ENCODE measurements at regions not wholly inside any gene's neighbourhood (a gene's known extent, or its start where the extent isn't known, plus 50 kb on each side); places are given as distances from the start of the nearest gene placed in this dataset.

GRCh38 chr19:34109596-34109995, 62.7 kb upstream of the LSM14A start:
- Mint-ChIP-seq H3K27me3 (ENCODE audit: unreplicated experiment) (peaks cover 4% of the 10 kb centered on the region), H3K4me3 (ENCODE audit: unreplicated experiment) (no peak overlapping the region), H3K4me1 (ENCODE audit: low read depth, unreplicated experiment) (no peaks in the 10 kb centered on the region), H3K27ac (ENCODE audit: unreplicated experiment) (no peak overlapping the region), H3K9me3 (ENCODE audit: unreplicated experiment) (no peaks in the 10 kb centered on the region), H3K36me3 (ENCODE audit: unreplicated experiment) (no peaks in the 10 kb centered on the region)
- TF ChIP-seq CTCF (IDR thresholded peaks at IDR 0.05; ENCODE audit: partially characterized antibody, unreplicated experiment), result no peak
- no peak for DNase-seq

- H3K9me3 Mint-ChIP-seq (ENCODE audit: unreplicated experiment), result peaks cover 6% of the 10 kb centered on the region
- DNase-seq, result no peak
- H3K36me3 Mint-ChIP-seq (ENCODE audit: unreplicated experiment), result no peaks in the 10 kb centered on the region
- no peak overlapping the region for H3K4me3 Mint-ChIP-seq (ENCODE audit: unreplicated experiment)
- H3K27me3 Mint-ChIP-seq (ENCODE audit: unreplicated experiment), result no peaks in the 10 kb centered on the region
- H3K27ac Mint-ChIP-seq (ENCODE audit: unreplicated experiment), result no peak overlapping the region
- no peaks in the 10 kb centered on the region for H3K4me1 Mint-ChIP-seq (ENCODE audit: low read depth, unreplicated experiment)
- no peak for TF ChIP-seq CTCF (IDR thresholded peaks at IDR 0.05; ENCODE audit: partially characterized antibody, unreplicated experiment)
Observed at GRCh38 chr19:34118879-34119748, 53.2 kb upstream of the LSM14A start.

- no peaks in the 10 kb centered on the region for H3K27me3 Mint-ChIP-seq (ENCODE audit: unreplicated experiment)
- H3K27ac Mint-ChIP-seq (ENCODE audit: unreplicated experiment), result no peak overlapping the region
- no peak for DNase-seq
- no peaks in the 10 kb centered on the region for H3K36me3 Mint-ChIP-seq (ENCODE audit: unreplicated experiment)
- H3K4me1 Mint-ChIP-seq (ENCODE audit: low read depth, unreplicated experiment), result peaks cover 9% of the 10 kb centered on the region
- peaks cover 6% of the 10 kb centered on the region for H3K9me3 Mint-ChIP-seq (ENCODE audit: unreplicated experiment)
- H3K4me3 Mint-ChIP-seq (ENCODE audit: unreplicated experiment), result no peak overlapping the region
- TF ChIP-seq CTCF (IDR thresholded peaks at IDR 0.05; ENCODE audit: partially characterized antibody, unreplicated experiment), result no peak
Observed at GRCh38 chr19:34120141-34120540, 52.2 kb upstream of the LSM14A start.

GRCh38 chr19:34120846-34121639, 51.3 kb upstream of the LSM14A start:
- peak; percentile 56 for DNase-seq
- H3K27ac Mint-ChIP-seq (ENCODE audit: unreplicated experiment), result no peak overlapping the region
- H3K4me3 Mint-ChIP-seq (ENCODE audit: unreplicated experiment), result no peak overlapping the region
- no peaks in the 10 kb centered on the region for H3K36me3 Mint-ChIP-seq (ENCODE audit: unreplicated experiment)
- H3K27me3 Mint-ChIP-seq (ENCODE audit: unreplicated experiment), result no peaks in the 10 kb centered on the region
- TF ChIP-seq CTCF (IDR thresholded peaks at IDR 0.05; ENCODE audit: partially characterized antibody, unreplicated experiment), result peak; percentile 76
- H3K4me1 Mint-ChIP-seq (ENCODE audit: low read depth, unreplicated experiment), result peaks cover 9% of the 10 kb centered on the region
- peaks cover 6% of the 10 kb centered on the region for H3K9me3 Mint-ChIP-seq (ENCODE audit: unreplicated experiment)
